ENCODE measurements at regions not wholly inside any gene's neighbourhood (a gene's known extent, or its start where the extent isn't known, plus 50 kb on each side); places are given as distances from the start of the nearest gene placed in this dataset.

DNA sequence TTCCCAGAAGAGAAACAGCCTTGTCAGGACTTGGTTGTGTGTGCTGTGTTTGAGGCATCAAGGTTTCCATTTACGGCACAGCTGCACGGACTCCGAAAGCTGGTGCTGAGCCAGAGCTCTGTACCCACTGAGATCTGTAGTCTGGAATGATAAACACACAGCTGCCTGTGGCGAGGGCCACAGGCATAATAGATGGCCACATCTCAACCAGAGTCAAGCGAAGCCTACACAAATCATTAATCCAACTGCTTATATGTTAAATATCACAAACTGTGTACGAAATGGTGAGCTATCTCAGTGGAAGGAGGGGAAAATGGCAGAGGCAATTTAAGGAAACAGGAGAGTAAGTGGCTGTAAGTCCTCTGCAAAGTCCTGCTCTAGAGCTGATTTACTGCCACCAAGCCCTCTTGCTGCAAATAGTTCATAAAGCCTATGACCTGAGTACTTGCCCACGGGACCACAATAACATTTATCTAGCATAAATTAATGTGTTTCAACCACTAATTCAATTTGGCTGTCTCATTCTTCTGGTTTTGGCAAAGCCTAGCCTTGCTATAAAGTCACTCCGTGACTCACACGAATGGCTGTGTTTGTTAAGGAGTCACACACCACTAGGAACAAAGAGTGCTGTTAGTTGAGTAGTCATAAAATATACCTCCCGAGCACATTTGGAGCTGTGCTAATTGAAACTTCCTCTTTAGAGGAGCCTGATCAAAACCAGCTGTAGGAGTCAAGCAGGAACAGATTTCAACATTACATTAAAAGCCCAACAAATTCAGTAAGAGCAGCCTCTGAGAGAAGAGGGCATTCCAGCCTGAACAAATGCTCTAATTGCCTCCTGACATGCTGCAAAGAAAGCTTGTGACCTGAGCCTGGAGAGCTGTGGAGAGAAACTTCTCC is 738.6 kb upstream of the ZNF608 start:
- no peak for TF ChIP-seq POLR2A (IDR thresholded peaks at IDR 0.05; ENCODE audit: low read length)
- TF ChIP-seq GATA1 (IDR thresholded peaks at IDR 0.05; ENCODE audit: low read depth, low read length), result no peak

Measured in erythroblast (primary cell).